HG03520 (cell line): ENCODE measurements at regions not wholly inside any gene's neighbourhood (a gene's known extent, or its start where the extent isn't known, plus 50 kb on each side); places are given as distances from the start of the nearest gene placed in this dataset.
A peak's percentile ranks its signal among the peaks of the same experiment; 100 is the strongest.

Experiments used
- ATAC-seq: cut with Tn5 transposase; IDR thresholded peaks from one replicate; pipeline ENCODE4 v1.9.1; 2021; ENCODE audit warnings: mild to moderate bottlenecking, moderate library complexity; ENCODE audit not compliant: unreplicated experiment

DNA sequence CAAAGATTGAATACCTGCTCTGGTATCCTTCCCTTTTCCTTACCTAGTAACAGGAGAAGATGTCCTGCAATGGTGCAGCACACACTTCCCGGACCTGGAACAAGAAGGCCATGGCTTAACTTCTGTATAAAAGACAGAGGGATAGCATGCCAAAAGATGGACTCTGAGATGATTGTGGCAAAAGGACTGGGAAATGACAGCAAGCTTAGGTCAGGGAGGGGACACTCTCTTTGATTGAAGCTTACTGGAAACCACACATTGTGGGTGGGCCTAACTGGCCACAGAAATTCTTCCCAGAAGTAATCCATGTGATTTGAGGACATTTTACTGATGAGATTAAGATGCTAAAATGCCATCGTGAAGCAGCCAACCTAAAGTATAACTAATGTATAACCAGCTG lies 71.0 kb upstream of the OTUD4 start:
- ATAC-seq, result no peak

- no peak for ATAC-seq
Measured at GRCh38 chr4:145248971-145249370, 68.6 kb upstream of the OTUD4 start.

DNA sequence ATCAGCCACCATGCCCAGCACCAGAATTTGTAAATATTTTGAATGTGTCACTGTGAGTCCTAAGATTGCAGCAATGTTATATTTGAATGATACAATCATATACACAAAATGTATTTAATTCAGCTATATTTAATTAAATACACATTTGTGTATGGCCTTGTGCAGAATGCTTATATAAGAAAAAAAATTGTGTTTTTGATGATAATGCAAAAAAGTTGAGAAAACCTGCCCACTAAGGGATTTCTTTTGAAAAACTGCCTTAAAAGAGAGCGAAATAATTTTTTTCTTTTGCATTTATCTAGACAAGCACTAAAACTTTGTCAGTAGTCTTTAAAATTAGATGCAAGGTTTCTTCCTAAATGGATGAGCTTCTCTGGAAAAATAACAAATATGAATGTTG lies 68.1 kb upstream of the OTUD4 start:
- no peak for ATAC-seq

GRCh38 chr4:145234091-145234706 lies 53.8 kb upstream of the OTUD4 start:
- ATAC-seq, result peak; percentile 98

- no peak for ATAC-seq
Measured at GRCh38 chr4:145231906-145232700, 51.7 kb upstream of the OTUD4 start.

GRCh38 chr4:145230726-145231125 lies 50.3 kb upstream of the OTUD4 start:
- ATAC-seq, result no peak
